Omental fat pad (tissue), 3 donors: ENCODE measurements at regions not wholly inside any gene's neighbourhood (a gene's known extent, or its start where the extent isn't known, plus 50 kb on each side); places are given as distances from the start of the nearest gene placed in this dataset.

ENCODE experiments used
- ATAC-seq: fragments of 150-250 bp; one replicate; pipeline ENCODE4 v1.9.1; 2016; ENCODE audit warnings: mild to moderate bottlenecking, moderate library complexity; ENCODE audit not compliant: low FRiP score
- DNase-seq: peaks from one replicate; pipeline ENCODE4 v3.0.0-alpha.2; 2019; ENCODE audit warnings: low spot score
- TF ChIP-seq, protein P1 (sequence below), 3 donors: fragments of 450-650 bp; IDR thresholded peaks; one replicate each; pipeline ENCODE4 v1.5.1; 2016 to 2017; ENCODE audit warnings: antibody characterized with exemption in 3 of 3, mild to moderate bottlenecking in 3 of 3, moderate library complexity in 2 of 3

DNA sequence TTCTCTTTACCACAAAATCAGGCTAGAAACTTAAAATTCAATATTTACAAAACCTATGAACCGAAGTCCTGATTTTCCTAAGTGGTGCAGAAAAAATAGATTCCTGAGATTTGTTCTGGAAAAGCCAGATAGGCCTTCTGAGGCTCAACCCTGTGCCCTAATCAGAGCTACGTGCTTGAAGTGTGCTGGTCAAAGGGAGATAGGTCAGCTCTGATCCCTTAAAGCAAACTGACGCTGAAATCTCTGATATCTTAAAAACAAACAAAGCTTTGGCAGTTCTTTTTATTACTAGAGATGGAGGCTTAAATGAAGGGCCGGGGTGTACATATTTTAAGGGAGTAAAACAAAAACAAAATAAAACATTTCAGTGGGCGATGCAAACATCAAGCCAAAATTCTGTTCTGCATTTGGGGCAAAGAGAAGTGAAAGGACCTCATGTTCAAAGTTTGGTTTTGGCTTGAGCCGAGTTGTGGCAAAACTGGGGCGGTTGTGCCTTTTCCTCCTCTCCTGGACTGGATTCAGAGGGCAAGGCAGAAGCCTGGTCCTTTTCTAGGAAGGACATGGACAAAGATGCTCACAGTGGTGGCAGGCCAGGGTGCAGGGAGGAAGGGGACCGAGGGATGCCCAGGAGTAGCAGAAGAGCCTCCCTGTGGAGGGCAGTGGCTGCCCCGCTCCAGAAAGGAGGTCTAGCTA is 295.0 kb downstream of the CDCA7 start:
- TF ChIP-seq, protein P1, sequence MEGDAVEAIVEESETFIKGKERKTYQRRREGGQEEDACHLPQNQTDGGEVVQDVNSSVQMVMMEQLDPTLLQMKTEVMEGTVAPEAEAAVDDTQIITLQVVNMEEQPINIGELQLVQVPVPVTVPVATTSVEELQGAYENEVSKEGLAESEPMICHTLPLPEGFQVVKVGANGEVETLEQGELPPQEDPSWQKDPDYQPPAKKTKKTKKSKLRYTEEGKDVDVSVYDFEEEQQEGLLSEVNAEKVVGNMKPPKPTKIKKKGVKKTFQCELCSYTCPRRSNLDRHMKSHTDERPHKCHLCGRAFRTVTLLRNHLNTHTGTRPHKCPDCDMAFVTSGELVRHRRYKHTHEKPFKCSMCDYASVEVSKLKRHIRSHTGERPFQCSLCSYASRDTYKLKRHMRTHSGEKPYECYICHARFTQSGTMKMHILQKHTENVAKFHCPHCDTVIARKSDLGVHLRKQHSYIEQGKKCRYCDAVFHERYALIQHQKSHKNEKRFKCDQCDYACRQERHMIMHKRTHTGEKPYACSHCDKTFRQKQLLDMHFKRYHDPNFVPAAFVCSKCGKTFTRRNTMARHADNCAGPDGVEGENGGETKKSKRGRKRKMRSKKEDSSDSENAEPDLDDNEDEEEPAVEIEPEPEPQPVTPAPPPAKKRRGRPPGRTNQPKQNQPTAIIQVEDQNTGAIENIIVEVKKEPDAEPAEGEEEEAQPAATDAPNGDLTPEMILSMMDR (IDR thresholded peaks at IDR 0.05): no peak
- DNase-seq (no peak), ATAC-seq (no peak)

DNA sequence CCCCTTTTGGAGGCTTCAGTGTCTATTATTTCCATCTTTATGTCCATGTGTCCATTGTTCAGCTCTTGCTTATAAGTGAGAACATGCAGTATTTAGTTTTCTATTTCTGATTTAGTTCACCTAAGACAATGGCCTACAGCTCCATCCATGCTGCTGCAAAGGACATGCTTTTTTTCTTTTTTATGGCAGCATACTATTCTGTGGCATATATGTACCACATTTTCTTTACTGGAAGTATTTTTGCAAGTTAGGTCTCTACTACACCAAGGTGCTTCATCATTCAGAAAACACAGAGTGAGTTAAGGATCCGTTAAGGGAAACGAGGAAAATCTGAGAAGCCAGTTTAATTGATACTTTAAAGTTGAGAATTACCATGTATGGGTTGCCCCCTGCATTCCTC is 297.2 kb downstream of the CDCA7 start:
- ATAC-seq: no peak
- TF ChIP-seq, protein P1 (IDR thresholded peaks at IDR 0.05): no peak
- no peak for DNase-seq

DNA sequence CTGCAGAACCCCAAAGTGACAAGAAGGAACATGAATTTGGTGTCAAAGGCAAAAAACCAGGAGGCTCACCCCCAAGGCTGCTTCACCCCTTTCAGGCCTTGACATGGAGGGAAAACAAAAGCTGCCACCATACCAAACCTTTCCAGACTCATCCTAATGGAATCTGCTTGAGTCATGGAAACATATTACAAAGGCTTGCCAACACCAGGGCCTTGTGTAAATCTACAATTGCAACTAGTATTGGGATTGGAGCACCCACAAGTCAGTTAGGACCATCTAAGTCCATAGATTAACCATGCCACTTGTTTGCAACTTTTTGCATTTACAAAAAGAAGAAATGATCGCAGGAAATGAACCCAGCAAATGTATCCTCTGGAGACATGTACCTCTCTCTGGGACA is 297.6 kb downstream of the CDCA7 start:
- DNase-seq (no peak), ATAC-seq (no peak)
- TF ChIP-seq, protein P1 (IDR thresholded peaks at IDR 0.05): no peak

DNA sequence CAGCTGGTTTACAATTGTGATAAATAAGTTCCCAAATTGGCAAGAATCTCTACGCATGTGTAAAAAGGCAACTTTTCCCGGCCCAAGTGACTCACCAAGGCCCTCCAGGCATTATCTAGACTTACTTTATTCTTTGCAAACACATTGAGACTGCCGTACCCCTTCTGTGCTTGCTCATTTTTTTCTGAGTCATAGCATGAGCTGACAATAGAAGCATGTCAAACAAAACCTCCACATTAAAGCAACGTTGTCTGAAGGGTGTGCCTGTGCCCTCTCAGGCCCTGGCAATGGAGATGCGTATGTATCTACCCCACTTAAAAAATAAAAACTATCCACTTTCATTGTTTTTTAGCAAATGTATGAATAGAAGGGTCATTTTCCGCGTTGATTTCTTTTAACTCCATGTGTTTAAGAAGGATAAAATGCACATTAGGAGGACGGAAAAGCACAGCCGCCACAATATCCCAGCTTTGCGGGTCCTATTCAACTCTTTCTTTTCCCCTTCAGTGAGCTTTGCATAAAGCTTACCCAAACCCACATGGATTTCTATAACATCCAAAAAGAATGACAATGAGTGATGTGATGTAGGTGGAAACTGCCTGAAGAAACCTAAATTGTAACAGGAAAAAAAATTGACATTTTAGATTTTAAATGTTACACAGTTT is 298.2 kb downstream of the CDCA7 start:
- DNase-seq (no peak), ATAC-seq (peak; percentile 73)
- TF ChIP-seq, protein P1 (IDR thresholded peaks at IDR 0.05): no peak

DNA sequence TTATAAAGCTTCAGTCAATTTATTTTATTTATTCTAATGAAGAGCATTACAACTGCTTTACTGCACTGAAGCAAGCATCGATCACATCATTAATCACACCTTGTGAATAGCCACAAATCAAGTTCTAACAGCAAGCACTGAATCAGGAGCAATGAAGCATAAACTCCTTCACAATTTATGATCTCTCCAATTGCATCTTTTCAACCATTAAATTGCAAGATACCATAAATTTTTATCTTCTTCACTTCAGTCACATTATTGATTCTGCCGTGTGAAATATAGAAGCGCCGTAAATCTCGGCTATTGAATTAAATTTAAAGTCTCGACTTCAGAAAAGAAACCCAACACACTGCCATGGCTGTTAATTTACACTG is 298.7 kb downstream of the CDCA7 start:
- no peak for DNase-seq
- TF ChIP-seq, protein P1 (IDR thresholded peaks at IDR 0.05): no peak
- ATAC-seq: no peak

DNA sequence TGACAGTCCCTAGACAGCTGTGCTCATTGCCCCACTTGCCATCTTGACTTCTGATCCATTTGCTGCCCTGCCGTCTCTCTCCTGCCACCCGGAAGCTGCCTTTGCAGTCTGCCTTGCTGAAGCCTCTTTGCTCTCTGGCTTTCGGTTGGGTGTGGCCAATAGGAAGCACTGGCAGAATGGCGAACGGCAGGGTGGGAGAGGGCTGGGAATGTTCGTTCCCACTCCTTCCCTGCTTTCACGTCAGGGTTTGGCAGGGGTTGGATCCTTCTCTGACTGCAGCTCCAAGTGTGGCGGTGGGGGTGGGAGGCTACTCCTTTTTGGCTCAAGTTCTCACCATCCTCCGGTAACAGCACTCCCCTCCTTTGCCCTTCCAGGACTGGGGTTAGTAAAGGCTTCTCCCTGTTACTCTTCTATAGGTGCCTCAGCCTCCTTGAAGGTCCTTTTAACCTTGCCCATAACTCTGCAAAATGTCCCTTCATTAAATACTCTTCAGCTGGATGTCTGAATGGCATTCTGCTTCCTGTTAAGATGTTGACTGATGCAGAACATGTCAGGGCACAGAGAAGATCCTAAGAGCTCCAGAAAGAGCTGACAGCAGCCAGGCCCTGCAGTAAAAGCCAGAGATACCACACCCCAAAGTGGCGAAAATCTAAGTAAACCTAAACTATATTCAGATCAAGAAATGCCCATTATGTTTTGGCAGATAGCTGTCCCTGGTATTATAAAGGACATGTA is 299.7 kb downstream of the CDCA7 start:
- ATAC-seq (no peak), DNase-seq (no peak)
- TF ChIP-seq, protein P1 (IDR thresholded peaks at IDR 0.05): no peak
